COLO829 (cell line): ENCODE measurements at regions not wholly inside any gene's neighbourhood (a gene's known extent, or its start where the extent isn't known, plus 50 kb on each side); places are given as distances from the start of the nearest gene placed in this dataset.

Experiments
- DNase-seq: peaks from one replicate; pipeline ENCODE4 v3.0.0; 2012; ENCODE audit warnings: low spot score

DNA sequence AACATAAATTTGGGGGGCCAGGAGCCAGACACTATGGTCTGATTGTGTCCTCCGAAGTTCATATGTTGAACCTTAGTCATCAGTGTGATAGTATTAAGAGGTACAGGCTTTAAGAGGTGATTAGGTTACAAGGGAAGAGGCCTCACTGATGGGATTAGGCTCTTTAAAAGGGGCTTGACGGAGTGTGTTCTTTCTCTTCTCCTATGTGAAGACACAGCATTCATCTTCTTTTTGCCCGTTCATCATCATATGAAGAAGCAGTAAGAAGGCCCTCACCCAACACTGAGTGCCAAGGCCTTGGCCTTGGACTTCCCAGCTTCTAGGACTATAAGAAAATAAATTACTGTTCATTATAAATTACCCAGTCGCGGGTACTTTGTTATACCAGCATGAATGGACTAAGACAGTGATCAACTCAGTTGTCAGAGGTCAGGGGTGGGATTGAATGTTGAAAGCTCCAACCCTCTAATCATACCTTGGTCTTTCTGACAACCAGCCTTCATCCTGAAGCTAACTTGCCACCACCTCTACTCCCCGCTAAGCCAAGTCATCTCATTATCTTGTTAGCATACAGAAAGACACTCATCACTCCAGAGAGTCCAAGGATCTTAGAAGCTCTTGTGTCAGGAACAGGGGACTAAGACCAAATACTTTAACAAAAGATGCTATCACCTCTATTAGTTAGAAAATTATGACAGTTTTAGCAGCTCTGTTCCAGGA, 543.4 kb upstream of the DIPK2B start:
- DNase-seq = no peak

DNA sequence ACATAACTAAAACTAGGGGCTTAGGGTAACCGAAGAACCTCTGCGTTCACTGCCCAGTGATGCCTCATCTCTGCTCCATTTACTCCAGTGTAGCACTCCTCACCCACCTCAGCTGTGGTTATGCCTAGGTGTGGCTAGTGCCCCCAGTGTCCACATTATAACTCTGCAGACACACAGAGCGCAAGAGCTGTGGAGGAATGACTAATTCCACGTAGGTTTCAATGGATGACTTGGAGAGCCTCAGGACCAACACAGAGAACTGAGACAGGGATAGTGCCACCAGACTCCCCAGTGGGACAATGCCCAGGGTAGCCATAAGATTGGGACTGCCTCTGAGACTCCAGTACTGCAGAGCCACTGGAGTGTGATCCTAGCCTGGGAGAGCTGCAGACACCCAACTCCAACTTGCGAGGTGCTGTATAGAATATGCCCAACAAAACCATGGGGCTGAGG, 542.4 kb upstream of the DIPK2B start:
- no peak for DNase-seq

DNA sequence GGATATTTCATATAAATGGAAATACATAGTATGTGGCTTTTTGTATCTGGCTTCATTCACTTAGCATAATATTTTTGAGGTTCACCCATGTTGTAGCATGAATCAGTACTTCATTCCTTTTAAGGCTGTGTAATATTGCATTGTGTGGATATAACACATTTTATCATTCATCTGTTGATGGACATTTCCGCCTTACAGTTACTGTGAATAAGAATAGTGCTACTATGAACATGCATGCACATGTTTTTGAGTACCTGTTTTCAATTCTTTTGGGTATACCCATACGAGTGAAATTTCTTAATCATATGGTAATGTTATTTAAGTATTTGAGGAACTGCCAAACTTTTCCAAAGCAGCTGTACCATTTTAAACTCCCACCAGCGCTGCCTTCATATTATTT, 539.6 kb upstream of the DIPK2B start:
- no peak for DNase-seq

GRCh38 chrX:45735571-45735970, 534.9 kb upstream of the DIPK2B start:
- DNase-seq = no peak

- no peak for DNase-seq
Observed at GRCh38 chrX:45731448-45731847, 530.8 kb upstream of the DIPK2B start.

GRCh38 chrX:45727761-45728160, 527.1 kb upstream of the DIPK2B start:
- no peak for DNase-seq

- no peak for DNase-seq
Observed at GRCh38 chrX:45722471-45722870, 521.8 kb upstream of the DIPK2B start.

GRCh38 chrX:45719751-45720501, 519.2 kb upstream of the DIPK2B start:
- no peak for DNase-seq

DNA sequence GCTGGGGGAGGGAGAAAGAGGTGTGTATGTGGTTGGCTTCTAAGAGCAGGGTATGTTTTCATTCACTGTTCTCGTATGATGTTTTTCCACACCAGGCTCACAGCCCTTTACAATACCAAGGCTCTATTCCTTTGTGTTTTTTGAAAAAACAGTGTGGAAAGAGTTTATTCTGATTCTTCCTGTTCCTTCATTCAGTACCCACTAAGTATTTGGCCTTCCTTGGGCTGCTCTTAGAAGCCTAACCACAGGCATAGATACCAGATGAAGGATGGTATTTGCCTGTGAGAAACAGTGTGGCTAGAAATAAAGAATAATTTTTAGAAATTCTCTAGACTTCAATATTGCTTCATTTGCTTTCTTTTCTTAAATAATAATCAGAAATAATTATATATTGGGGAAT, 518.0 kb upstream of the DIPK2B start:
- DNase-seq = no peak

DNA sequence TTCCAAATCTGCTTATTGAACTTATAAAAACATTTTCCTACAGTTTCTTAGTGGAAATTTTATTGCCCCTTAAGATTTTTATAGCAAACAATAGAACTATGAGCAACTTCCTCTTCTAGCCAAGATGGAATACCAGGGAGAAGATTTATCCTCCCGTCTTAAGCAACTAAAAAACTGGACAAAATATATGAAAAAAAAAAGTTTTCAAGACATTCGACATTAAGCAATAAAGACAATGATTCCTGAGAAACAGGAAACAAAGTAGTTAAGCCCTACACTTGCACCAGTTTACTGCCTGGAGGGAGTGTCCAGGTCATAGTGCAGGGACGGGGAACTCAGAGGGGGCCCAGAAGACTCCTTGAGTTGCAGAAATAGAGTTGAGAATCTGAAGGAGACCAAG, 516.1 kb upstream of the DIPK2B start:
- no peak for DNase-seq

DNA sequence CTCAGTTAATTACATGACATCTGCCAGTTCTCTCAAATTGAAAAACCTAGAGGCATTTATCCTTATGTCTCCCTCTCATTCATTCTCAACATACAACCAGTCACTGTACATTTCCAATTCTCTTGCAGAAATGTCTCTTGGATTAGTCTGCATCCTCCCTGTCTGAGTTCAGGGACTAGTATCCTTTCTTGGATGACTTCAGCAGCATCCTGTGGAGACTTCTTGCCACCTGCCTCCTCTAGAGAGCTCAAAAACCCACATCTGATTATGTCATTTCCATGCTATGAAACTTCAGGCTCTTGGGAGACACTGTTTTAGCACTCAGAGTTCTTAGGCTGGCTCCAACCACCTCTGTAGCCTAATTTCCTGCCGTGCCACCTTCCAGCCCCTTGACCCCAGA, 515.1 kb upstream of the DIPK2B start:
- no peak for DNase-seq

DNA sequence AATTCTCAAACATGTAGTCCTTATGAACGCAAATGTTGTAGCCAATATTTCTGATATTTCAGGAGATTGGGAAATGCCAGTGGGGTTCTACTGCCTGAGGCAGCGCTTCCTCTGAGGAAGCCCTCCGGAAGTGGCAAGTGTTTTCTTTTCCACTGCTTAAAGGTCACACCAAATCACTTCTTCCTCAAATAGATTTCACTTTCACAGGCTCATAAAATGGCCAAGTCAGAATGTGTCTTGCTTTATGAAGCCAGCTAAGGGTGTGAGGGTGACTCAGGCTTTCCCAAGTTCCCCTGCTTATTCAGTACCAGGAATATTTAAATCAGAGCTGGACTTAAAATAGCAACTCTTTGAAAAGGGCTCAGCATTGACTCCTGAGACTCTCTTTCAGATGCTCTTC, 514.2 kb upstream of the DIPK2B start:
- DNase-seq = peak; percentile 40

DNA sequence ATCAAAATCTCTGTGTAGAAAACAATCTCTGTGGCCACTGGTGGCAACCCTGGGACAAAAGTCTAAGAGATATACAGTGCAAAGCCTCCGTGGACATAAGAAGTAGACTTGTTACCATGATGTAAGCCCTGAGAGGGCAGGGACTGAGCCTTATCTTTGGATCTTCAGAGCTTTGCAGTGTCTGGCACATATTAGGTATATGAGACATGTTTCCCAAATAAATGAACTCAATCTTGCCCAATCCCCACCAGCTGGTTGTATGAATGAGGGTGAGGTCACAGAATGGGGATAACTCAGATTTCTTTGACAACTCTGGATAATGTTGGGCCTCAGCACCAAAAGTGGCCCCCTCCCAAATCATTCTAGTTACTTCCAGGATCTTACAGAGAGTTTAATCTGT, 511.4 kb upstream of the DIPK2B start:
- DNase-seq = no peak

- DNase-seq = no peak
Observed at GRCh38 chrX:45711231-45711630, 510.6 kb upstream of the DIPK2B start.

GRCh38 chrX:45710081-45710801, 509.6 kb upstream of the DIPK2B start:
- DNase-seq = peak; percentile 31

DNA sequence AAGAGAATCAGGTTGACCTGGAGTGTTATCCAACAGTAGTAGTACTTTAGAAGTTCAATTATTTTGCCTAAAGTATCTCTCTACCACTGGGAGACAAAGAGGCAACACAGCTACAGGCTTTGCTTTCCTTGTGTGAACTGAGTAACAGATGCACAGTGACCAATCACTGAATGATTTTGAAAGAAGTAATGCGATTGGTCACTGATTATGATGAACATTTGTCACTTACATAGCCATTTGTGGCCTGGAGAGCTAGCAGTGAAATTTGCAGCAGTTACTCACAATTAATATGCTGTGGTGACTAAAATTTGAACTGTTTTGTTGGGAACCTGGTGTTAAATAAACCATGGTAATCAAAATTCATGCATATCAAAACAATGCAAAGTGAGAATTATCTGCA, 508.7 kb upstream of the DIPK2B start:
- no peak for DNase-seq

- DNase-seq = peak; percentile 13
Observed at GRCh38 chrX:45699158-45699557, 498.5 kb upstream of the DIPK2B start.

DNA sequence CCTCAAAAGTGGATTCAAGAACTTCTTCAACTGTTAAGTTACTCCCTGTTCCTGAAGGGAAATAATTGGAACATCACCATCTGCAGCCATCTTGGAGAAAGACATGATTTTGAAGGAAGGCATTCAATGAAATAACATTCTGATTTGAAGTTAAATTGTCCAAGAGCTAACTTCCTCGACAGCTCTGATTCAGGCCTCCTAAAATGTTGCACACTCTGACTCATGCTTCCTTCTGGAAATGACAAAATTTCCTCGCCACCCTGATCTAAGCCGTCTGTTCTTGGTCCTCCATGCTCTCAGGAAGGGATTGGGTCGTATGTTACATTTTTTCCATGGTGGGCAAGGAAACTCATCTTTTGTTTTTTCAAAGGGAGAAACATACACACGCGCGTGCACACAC, 496.9 kb upstream of the DIPK2B start:
- no peak for DNase-seq

- DNase-seq = no peak
Observed at GRCh38 chrX:45696736-45697135, 496.1 kb upstream of the DIPK2B start.

GRCh38 chrX:45689971-45690370, 489.3 kb upstream of the DIPK2B start:
- no peak for DNase-seq

- DNase-seq = no peak
Observed at GRCh38 chrX:45683914-45684313, 483.2 kb upstream of the DIPK2B start.

GRCh38 chrX:45681891-45682290, 481.2 kb upstream of the DIPK2B start:
- DNase-seq = no peak

DNA sequence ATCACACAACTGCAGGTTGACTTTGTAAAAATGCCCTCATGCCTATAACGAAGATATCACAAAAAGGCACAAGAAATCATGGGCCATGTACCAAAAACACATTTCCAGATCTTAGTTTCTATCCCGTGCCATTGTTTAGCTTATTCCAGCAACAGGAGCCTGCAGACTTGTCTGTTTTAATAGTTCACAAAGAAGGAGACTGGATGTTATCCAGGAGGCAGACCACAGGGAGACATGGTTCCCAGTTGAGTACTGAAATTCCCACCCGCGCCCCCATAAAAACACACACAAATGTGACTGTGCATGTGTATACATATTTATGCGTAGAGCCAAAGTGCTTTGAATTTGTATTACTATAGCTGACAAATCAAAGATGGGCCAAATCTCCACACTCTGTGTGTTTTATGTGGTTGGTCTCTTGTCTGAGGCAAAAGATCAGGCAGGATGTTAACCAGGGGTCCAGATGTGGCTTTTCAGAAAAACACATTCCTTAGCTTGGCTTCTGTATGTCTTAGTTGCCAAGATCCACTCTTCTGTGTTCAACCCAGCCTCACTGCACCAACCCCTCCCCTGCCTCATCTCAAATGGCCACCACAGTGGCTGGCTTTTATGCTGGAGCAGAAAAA, 469.2 kb upstream of the DIPK2B start:
- DNase-seq = no peak
